K562 (cell line): ENCODE measurements at regions not wholly inside any gene's neighbourhood (a gene's known extent, or its start where the extent isn't known, plus 50 kb on each side); places are given as distances from the start of the nearest gene placed in this dataset.

ENCODE experiments used
- AFF4 ChIP-seq: sonication (generic); formaldehyde crosslinking; IDR thresholded peaks from 2 replicates; pipeline ENCODE4 v1.8.0; 2023; ENCODE audit warnings: mild to moderate bottlenecking, missing genetic modification reagents
- HDAC8 ChIP-seq: fragments of 450-650 bp; IDR thresholded peaks from 2 replicates; pipeline ENCODE4 v1.6.1; 2016; ENCODE audit warnings: mild to moderate bottlenecking, missing genetic modification characterization, moderate library complexity, missing compliant biosample characterization
- MED1 ChIP-seq: sonication (generic); formaldehyde crosslinking; IDR thresholded peaks from 2 replicates; pipeline ENCODE4 v1.8.1; 2023; ENCODE audit warnings: missing genetic modification reagents, borderline replicate concordance
- NR0B1 ChIP-seq: fragments of 450-650 bp; IDR thresholded peaks from one replicate; pipeline ENCODE4 v1.6.1; 2018; ENCODE audit warnings: mild to moderate bottlenecking, moderate library complexity; ENCODE audit not compliant: partially characterized antibody
- RFX7 ChIP-seq: fragments of 250-450 bp; sonication (Bioruptor Pico); IDR thresholded peaks from 2 replicates; pipeline ENCODE4 v1.5.1; 2021; ENCODE audit warnings: mild to moderate bottlenecking
- SMARCE1 ChIP-seq: fragments of 450-650 bp; IDR thresholded peaks from 2 replicates; pipeline ENCODE4 v1.7.1; 2016; ENCODE audit warnings: mild to moderate bottlenecking
- SREBF2 ChIP-seq: sonication (generic); formaldehyde crosslinking; IDR thresholded peaks from 2 replicates; pipeline ENCODE4 v1.4.0; 2020; ENCODE audit warnings: mild to moderate bottlenecking, missing genetic modification reagents
- THRAP3 ChIP-seq: fragments of 450-650 bp; IDR thresholded peaks from 2 replicates; pipeline ENCODE4 v1.6.1; 2016; ENCODE audit warnings: mild to moderate bottlenecking, inconsistent platforms, borderline replicate concordance
- THRB ChIP-seq: fragments of 450-650 bp; formaldehyde crosslinking; conservative IDR thresholded peaks from 2 replicates; pipeline ENCODE4 v1.4.0; 2022; ENCODE audit warnings: mild to moderate bottlenecking, missing genetic modification characterization
- UBTF ChIP-seq, 2 experiments: IDR thresholded peaks; 2 replicates each; pipeline ENCODE4 v1.6.1; 2012; ENCODE audit warnings: improper control_type of control experiment in 2 of 2, low read depth in 2 of 2, low read length in 2 of 2, borderline replicate concordance in 1 of 2
- XRCC5 ChIP-seq: fragments of 200-400 bp; formaldehyde crosslinking; IDR thresholded peaks from 2 replicates; pipeline ENCODE4 v1.6.1; 2017; ENCODE audit warnings: low read depth, mild to moderate bottlenecking, low read length
- ZBTB26 ChIP-seq: fragments of 450-650 bp; formaldehyde crosslinking; IDR thresholded peaks from 2 replicates; pipeline ENCODE4 v1.4.0; 2022; ENCODE audit warnings: missing genetic modification characterization
- ZNF133 ChIP-seq: fragments of 250-450 bp; sonication (Bioruptor Pico); IDR thresholded peaks from 2 replicates; pipeline ENCODE4 v1.4.0; 2020; ENCODE audit warnings: mild to moderate bottlenecking
- ZNF592 ChIP-seq: fragments of 450-650 bp; IDR thresholded peaks from 2 replicates; pipeline ENCODE4 v1.6.1; 2017; ENCODE audit warnings: antibody characterized with exemption, mild to moderate bottlenecking

DNA sequence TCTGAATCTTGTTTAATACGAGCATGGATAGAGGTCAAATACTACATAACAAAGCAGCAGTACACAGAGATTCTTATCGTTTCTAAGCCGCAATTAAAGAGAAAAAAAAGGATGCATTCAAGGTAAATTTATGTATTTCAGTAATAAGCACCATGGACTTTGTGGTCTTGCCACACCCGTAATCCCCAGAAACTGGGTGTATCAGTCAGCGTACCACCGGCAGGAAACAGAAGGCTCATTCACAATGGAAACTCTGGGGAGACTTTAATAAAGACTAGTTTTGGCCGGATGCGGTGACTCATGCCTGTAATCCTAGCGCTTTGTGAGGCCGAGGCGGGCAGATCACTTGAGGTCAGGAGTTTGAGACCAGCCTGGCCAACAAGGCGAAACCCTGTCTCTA is 81.9 kb upstream of the ZNF280D start (continued):
- TF ChIP-seq ZNF592 (no peak), SREBF2 (CRISPR knock-in tag) (no peak), SMARCE1 (peak; percentile 80), RFX7 (CRISPR knock-in tag) (no peak), MED1 (CRISPR knock-in tag) (no peak), THRB (CRISPR knock-in tag) (no peak), ZNF133 (no peak), AFF4 (CRISPR knock-in tag) (no peak), NR0B1 (no peak), HDAC8 (no peak), UBTF (IDR thresholded peaks at IDR 0.05; ENCODE audit: borderline replicate concordance in 1 of 2, low read depth in 2 of 2, low read length in 2 of 2) (no peak), THRAP3 (no peak), ZBTB26 (CRISPR knock-in tag) (no peak), XRCC5 (no peak)
